ENCODE measurements at regions not wholly inside any gene's neighbourhood (a gene's known extent, or its start where the extent isn't known, plus 50 kb on each side); places are given as distances from the start of the nearest gene placed in this dataset.

DNA sequence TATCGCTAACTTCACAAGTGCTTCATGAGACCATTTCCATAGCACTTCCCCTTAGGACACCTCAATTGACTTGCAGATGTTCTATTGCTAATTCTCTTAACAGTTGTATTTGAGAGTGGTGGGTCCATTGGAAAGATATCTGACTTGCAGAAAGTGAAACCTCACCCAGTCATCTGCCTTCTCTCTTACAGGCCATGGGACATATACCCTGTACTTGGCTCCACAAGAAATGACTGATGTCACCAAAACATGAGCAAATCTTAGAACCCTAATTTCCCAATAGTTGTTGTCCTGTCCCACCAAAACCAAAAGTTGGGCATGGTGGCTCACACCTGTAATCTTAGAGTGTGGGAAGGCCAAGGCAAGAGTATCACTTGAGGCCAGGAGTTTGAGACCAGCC is 101.9 kb upstream of the MAML3 start:
- TF ChIP-seq POLR2A (IDR thresholded peaks at IDR 0.05; ENCODE audit: low read length): no peak
- TF ChIP-seq GATA1 (IDR thresholded peaks at IDR 0.05; ENCODE audit: low read depth, low read length): no peak

Data from erythroblast (primary cell).